ENCODE measurements at regions not wholly inside any gene's neighbourhood (a gene's known extent, or its start where the extent isn't known, plus 50 kb on each side); places are given as distances from the start of the nearest gene placed in this dataset.

- peak overlapping the region in 2 of 4 donors; percentile 4 to 12 for H3K27ac ChIP-seq
- no peak for ATAC-seq
Measured at GRCh38 chr1:68571454-68572235, 74.8 kb upstream of the DEPDC1 start.

GRCh38 chr1:68585351-68585750 lies 88.5 kb upstream of the DEPDC1 start:
- no peak for TF ChIP-seq POLR2A (IDR thresholded peaks at IDR 0.05)
- no peak for TF ChIP-seq CTCF (IDR thresholded peaks at IDR 0.05)
- no peak for TF ChIP-seq POLR2AphosphoS5 (IDR thresholded peaks at IDR 0.05)
- TF ChIP-seq EP300 (IDR thresholded peaks at IDR 0.05): no peak
- H3K9me3 ChIP-seq: peaks cover 0 to 9% (median 0%) of the 10 kb centered on the region in 3 donors
- H3K36me3 ChIP-seq: no peaks in the 10 kb centered on the region
- no peak overlapping the region for H3K27ac ChIP-seq
- no peaks in the 10 kb centered on the region for H3K4me1 ChIP-seq
- no peak for ATAC-seq
- H3K27me3 ChIP-seq: no peaks in the 10 kb centered on the region
- WGBS, 2 donors (ENCODE audit: low coverage in 1 of 2): 54 to 57% methylated on average over 2 of the region's 2 CpGs
- no peak overlapping the region for H3K4me3 ChIP-seq

More at GRCh38 chr1:68571454-68572235, 74.8 kb upstream of the DEPDC1 start:
- H3K9me3 ChIP-seq: no peaks in the 10 kb centered on the region
- WGBS, 2 donors (ENCODE audit: low coverage in 1 of 2): 25 to 50% methylated on average over 1 of the region's 1 CpG
- peaks cover 7% of the 10 kb centered on the region for H3K27me3 ChIP-seq
- H3K4me3 ChIP-seq: no peak overlapping the region
- no peak for TF ChIP-seq POLR2AphosphoS5 (IDR thresholded peaks at IDR 0.05)
- no peak for TF ChIP-seq EP300 (IDR thresholded peaks at IDR 0.05)
- TF ChIP-seq CTCF (IDR thresholded peaks at IDR 0.05): no peak
- no peaks in the 10 kb centered on the region for H3K36me3 ChIP-seq
- H3K4me1 ChIP-seq: peaks cover 0 to 12% (median 0%) of the 10 kb centered on the region in 3 donors

- Histone ChIP-seq H3K36me3 (no peaks in the 10 kb centered on the region), H3K27ac (no peak overlapping the region), H3K4me1 (no peaks in the 10 kb centered on the region), H3K9me3 (peaks cover 0 to 9% (median 0%) of the 10 kb centered on the region in 3 donors), H3K4me3 (no peak overlapping the region), H3K27me3 (no peaks in the 10 kb centered on the region)
- no peak for ATAC-seq
- TF ChIP-seq EP300 (IDR thresholded peaks at IDR 0.05) (no peak), CTCF (IDR thresholded peaks at IDR 0.05) (no peak), POLR2A (IDR thresholded peaks at IDR 0.05) (no peak)
Measured at GRCh38 chr1:68586766-68587165, 89.9 kb upstream of the DEPDC1 start.

- no peak for TF ChIP-seq CTCF (IDR thresholded peaks at IDR 0.05)
- no peak for TF ChIP-seq POLR2A (IDR thresholded peaks at IDR 0.05)
- TF ChIP-seq EP300 (IDR thresholded peaks at IDR 0.05): no peak
- TF ChIP-seq POLR2AphosphoS5 (IDR thresholded peaks at IDR 0.05): no peak
Measured at GRCh38 chr1:68588304-68588703, 91.4 kb upstream of the DEPDC1 start.

GRCh38 chr1:68590473-68590872 lies 93.6 kb upstream of the DEPDC1 start:
- Histone ChIP-seq H3K27ac (no peak overlapping the region), H3K4me3 (no peak overlapping the region), H3K4me1 (no peaks in the 10 kb centered on the region), H3K9me3 (no peaks in the 10 kb centered on the region), H3K27me3 (no peaks in the 10 kb centered on the region), H3K36me3 (no peaks in the 10 kb centered on the region)
- TF ChIP-seq POLR2A (IDR thresholded peaks at IDR 0.05) (no peak), CTCF (IDR thresholded peaks at IDR 0.05) (no peak), POLR2AphosphoS5 (IDR thresholded peaks at IDR 0.05) (no peak), EP300 (IDR thresholded peaks at IDR 0.05) (no peak)
- ATAC-seq: no peak
- 88 to 90% methylated on average over 1 of the region's 1 CpG for WGBS, 2 donors (ENCODE audit: low coverage in 1 of 2)

More at GRCh38 chr1:68588304-68588703, 91.4 kb upstream of the DEPDC1 start:
- no peak for ATAC-seq
- H3K27me3 ChIP-seq: no peaks in the 10 kb centered on the region
- 0 to 64% methylated on average over 1 to 3 of the region's 3 CpGs for WGBS, 2 donors (ENCODE audit: low coverage in 1 of 2)
- H3K4me3 ChIP-seq: no peak overlapping the region
- H3K9me3 ChIP-seq: peaks cover 0 to 2% (median 0%) of the 10 kb centered on the region in 3 donors
- no peaks in the 10 kb centered on the region for H3K36me3 ChIP-seq
- H3K27ac ChIP-seq: no peak overlapping the region
- H3K4me1 ChIP-seq: no peaks in the 10 kb centered on the region

All from gastroesophageal sphincter (tissue), 4 donors.